ENCODE measurements at regions not wholly inside any gene's neighbourhood (a gene's known extent, or its start where the extent isn't known, plus 50 kb on each side); places are given as distances from the start of the nearest gene placed in this dataset.

DNA sequence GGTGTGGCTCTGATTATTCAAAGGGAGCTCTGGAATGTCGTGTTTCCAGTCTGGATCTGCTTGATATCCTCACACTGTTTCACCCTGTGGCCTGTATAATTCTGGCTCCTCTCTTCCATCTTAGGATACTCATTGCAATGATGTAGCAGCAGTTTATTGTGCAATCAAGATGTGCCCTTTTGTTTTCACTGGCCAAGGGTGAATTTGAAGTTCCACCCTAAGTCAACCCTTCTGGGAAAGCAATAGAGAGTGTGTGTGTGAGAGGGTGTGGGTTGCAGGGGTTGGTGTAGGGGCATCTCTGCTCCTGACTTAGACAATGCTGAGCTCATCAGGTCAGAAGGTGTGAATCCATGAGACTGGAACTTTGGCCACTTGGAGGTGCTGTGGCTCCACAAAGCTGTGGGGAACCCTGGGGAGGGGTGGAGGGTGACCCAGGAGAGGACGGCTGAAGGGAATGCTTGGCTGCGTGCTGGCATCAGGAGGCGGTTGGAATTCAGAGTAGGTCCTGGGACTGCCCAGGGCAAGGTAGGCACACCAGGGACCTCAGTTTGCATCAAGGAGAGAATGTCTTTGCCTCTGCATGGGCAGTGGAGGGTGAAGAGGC, 118.0 kb upstream of the PRSS58 start:
- DNase-seq (ENCODE audit: low read depth, low spot score): no peak

DNA sequence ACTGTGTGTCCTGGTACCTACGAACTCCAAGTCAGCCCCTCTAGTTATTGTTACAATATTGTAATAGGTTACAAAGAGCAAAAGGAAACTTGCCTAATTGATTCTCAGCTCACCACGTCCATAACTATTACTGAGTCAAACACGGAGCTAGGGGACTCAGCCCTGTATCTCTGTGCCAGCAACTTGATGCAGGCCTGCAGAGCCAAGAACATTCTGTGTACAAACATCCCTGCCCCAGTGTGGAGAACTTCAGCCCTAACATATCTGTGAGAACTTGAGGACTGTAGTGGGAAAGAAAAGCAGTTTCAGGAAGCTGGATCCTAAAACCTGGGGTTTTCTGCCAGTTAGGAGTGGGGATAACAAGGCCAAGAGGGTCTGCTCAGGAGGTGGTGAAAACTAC, 114.9 kb upstream of the PRSS58 start:
- no peak for DNase-seq (ENCODE audit: low read depth, low spot score)

DNA sequence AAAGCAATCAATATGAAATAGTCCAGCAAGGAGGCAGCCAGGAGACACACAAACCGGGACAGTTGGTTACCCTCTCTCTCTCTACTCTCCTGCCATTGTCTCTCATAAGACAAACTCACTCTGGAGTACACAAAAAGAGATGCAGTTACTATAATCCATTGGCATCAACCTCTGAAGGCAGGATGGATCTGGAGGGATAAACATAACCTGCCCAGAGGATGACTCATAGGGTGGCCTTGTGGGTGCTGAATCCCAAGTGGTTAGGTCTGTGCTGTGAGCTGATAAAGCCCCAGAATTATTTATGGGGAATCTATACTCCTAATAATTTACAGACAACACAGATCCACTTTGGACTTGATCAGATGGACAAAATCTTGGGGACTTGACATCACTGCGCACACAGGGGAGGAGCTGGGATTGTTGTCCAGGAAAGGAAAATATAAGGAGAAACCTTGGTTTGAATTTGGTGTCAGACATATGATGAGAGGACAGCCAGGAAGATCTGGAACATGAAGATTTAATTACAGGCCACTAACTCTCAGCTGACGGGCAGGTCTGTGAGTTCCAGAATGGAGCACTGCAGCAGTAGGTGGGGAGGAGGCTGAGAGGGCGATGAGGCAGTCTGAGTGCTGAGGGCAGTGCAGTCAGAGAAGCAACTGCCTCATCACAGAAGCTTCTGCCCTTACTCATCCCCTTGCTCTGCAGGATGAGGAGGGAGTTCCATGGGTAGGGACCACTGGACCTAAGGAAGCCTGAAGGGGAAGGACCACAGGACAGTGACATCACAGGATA, 113.9 kb upstream of the PRSS58 start:
- DNase-seq (ENCODE audit: low read depth, low spot score): no peak

DNA sequence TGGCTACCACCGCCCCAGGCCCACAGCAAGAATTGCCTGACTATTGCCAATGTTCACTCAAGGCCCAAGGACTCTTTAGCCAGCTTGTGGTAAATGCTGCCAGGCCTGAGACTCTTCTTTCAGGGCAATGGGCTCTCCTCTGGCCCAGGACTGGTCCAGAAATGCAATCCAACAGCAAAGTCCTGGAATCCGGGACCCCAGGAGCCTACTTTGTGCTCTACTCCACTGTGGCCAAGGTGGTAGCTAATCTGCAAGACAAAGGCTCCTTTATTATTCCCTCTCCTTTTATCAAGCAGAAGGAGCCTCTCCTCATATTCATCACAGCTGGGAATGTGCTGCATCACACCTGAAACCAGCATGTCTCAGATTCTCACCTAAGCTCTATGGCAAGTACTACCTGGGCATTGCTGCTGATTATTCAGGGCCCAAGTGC, 107.6 kb upstream of the PRSS58 start:
- DNase-seq (ENCODE audit: low read depth, low spot score): no peak

DNA sequence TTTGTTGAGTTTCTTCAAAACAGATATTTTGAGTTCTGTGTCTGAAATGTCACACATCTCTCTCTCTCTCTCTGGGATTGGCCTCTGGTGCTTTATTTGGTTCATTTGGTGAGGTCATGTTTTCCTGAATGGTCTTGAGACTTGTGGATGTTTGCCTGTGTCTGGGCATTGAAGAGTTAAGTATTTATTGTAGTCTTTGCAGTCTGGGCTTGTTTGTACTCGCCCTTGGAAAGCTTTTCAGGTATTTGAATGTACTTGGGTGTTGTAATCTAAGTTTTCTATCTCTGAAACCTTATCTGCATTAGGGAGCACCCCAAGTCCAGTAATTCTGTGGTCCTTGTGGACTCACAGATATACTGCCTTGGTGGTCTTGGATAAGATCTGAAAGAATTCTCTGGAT, 106.7 kb upstream of the PRSS58 start:
- DNase-seq (ENCODE audit: low read depth, low spot score): no peak

DNA sequence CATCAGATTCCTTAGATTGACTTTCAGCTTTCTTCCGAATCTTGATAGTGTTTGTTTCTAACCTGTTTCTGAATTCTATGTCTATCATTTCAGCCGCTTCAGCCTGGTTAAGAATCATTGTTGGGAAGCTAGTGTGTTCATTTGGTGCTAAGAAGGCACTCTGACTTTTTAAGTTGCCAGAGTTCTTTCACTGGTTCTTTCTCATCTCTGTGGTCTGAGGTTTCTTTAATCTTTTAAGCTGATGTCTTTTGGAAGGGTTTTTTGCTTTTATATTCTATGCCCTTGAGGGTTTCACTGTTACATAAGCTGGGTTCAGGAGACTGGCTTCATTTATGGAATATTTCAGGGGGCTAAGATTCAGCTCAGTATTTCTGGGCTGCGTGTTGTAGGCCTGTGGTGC, 104.5 kb upstream of the PRSS58 start:
- DNase-seq (ENCODE audit: low read depth, low spot score): no peak

DNA sequence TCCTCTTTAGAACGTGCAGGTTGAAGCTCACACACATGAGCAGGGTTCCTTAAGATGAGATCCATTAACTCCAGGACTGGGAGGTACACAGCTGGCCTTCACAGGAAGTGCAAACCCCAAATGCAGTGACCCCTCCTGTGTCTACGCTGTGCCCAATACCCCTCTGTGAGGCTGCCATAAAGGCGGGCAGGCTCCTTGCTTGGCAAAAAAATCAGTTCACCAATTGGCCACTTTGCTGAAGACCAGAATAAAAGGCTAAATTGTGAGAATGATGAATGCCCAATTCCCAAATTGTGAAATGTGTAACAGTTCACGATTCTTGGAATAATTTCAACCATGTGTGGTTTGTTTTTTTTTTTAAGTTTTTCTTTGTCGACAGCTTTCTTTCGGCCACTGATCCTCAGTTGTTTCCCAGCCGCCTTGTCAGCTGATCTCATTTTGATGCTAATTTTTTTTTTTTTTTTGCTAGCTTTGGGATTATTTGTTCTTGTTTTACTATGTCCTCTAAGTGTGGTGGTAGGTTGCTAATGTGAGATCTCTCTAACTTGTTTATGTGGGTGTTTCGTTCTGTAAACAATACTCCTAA, 101.9 kb upstream of the PRSS58 start:
- DNase-seq (ENCODE audit: low read depth, low spot score): no peak

DNA sequence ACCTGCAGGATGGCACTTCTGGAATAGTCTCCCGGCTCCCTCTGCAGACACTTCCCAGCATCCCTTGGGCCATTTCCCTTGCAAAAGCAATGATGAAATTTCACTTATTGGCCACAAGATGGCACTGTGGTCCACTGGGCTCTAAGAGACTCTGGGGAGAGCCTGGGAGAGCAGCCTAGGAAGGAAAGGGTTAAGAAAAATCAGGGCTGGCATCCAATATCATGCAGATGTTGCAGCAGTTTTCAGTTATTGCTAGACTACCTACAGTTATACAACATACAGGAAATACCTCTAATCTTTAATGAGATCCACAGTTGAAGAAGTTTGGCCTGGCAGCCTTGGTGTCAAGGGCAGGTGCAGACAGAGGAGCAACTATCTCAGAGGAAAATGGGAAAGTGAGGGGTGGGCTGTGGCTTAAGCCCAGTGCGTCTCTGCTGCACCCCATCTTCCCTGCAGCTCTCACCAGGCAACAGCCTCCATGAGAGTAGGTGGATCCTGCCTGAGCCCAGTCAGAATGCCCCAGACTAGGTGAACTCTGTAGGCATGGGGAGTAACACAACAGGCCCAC, 100.2 kb upstream of the PRSS58 start:
- peak; percentile 21 for DNase-seq (ENCODE audit: low read depth, low spot score)

DNA sequence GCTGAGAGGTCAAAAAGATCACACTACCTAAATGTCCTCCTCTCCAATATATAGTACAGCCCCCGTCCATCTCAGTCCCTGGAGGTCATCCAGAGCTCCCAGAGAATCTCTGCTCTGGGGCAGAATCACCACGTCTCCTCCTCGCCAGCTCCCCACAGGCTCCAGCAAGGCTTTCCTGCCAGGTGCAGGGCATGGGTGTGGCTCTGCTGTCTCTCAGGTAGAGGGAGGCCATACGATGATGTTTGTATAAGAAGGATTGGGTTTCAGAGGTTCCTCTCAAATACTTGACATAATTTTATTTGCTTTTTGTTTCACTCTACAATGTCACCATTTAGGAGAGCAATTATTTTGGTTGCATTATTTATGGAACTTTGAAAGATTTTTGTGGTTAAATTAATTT, 98.3 kb upstream of the PRSS58 start:
- no peak for DNase-seq (ENCODE audit: low read depth, low spot score)

DNA sequence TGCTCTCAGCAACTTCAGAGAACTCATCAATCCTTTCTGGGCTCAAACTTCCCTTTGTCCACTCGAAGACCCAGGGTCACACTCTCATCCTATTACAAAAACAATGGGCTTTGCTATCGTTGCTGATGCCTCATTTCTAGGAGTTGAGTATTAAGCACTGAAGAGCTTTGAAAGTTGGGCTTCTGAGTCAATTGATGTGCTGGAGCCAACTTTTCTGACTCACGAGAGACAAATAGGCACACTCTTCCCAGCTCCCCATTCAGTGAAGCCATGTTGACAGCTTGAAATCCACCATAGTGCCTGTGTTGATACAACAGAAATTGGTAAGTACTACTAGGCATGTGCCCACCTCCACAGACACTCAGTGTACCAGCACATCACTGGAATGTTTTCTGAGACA, 97.5 kb upstream of the PRSS58 start:
- no peak for DNase-seq (ENCODE audit: low read depth, low spot score)

DNA sequence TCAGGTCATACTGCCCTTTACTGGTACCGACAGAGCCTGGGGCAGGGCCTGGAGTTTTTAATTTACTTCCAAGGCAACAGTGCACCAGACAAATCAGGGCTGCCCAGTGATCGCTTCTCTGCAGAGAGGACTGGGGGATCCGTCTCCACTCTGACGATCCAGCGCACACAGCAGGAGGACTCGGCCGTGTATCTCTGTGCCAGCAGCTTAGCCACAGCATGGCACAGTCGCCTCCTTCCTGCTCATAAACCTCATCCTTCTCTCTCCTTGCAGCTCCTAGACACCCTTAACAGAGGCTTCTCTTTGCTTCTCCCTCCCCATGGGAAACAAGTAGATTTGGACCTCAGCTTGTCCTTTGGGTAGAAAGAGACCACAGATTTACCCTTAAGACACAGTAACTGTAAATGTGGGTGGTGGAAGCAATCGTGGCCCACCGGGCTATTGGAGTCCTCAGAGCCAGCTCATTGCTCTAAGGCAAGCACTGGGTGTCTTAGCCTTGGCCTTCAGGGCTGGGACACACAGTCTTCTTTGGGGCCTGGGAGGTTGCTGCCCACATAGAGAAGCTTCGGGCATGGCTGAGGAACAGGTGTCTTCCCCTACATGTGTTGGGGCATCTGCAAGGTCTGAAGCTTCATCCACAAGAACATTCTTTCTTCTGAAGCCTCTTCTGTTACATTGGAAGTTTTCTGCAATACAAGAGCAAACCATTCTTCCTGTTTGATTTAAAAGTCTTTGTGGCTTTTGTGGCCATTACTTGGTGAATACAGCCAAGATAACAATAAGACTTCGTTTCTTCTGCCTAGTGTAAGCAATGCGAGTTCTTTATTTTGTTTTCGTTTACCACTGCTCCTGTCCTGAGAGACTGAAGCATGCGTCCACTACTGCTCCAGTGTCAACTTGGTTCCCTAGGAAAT, 95.5 kb upstream of the PRSS58 start:
- DNase-seq (ENCODE audit: low read depth, low spot score): no peak

DNA sequence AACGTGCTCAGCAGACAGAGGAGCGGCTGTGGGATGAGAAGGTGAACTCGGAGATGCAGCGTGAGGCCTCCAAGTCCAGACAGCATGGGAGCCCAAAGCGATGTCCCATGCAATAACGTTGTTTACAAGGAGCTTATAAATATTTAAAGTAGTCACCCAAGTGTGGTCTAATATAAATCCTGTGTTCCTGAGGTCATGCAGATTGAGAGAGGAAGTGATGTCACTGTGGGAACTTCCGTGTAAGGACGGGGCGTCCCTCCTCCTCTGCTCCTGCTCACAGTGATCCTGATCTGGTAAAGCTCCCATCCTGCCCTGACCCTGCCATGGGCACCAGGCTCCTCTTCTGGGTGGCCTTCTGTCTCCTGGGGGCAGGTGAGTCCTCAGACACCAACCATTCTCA, 94.7 kb upstream of the PRSS58 start:
- DNase-seq (ENCODE audit: low read depth, low spot score): no peak

DNA sequence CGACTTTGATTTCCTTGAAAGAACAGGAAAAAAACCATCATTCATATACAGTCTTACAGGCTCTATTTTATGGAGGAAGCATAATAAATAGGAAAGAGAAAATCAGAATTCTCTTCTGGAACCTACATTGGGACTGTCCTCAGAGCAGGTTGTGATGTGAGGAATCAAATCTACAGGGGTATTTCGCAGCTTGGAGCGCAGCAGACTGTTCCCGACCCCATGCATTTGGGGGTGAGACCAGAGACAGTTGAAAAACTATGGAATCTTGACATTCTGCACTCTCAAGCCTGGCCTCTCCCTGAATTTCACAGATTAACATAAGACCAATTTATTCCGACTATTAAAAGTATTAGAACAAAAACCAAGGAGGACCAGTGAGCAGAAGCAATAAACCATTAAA, 93.3 kb upstream of the PRSS58 start:
- DNase-seq (ENCODE audit: low read depth, low spot score): no peak

DNA sequence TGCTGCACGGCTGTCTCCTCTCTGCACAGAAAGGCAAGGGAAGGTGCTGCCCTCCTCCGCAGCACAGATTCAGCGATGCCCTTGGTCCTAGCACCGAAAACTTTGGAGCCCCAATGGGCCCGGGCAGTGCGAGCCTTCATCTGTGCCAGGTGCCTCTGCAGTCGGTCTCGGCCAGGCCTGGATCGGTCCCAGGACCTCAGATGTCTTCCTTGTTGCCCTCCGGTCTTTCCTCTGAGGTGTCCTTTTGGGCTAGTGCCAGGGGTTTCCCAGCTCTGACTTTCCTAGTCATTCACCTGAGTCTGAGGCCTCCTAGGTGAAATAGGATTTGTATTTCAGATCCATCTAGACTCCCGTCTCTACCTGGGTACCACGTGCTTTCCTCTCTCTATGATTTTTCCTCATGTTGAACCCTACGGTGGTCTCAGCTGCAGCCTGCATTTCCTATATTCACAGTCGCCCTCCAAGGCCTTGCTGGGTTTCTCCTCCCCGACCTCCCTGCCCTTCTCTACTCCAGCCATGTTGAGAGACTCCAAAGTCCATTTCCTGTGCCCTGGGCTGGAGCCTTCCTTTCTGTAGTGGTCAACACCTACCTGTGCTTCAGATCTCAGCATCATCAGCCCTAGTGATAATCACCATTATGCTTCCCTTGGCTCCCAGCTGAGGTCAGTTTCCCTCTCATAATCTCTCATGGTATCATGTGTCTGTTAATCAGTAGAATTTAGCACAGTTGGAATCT, 92.0 kb upstream of the PRSS58 start:
- DNase-seq (ENCODE audit: low read depth, low spot score): no peak

DNA sequence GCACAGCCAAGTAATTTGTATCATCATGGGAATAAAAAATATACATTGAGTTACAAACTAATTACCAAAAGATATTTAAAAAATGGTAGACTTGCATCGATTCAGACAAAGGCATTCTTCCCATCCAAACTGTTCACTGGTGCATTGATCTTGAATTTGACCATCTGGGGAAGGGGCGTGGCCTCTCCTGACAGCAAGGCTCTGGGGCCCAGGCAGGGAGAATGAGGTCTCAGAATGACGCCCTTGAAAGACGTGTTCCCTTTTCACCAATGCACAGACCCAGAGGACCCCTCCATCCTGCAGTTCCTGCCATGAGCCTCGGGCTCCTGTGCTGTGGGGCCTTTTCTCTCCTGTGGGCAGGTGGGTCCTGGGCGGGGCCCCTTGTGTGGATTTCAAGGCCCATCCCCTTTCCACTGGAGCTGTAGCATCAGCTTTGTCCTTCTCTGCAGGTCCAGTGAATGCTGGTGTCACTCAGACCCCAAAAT, 91.1 kb upstream of the PRSS58 start:
- DNase-seq (ENCODE audit: low read depth, low spot score): no peak

DNA sequence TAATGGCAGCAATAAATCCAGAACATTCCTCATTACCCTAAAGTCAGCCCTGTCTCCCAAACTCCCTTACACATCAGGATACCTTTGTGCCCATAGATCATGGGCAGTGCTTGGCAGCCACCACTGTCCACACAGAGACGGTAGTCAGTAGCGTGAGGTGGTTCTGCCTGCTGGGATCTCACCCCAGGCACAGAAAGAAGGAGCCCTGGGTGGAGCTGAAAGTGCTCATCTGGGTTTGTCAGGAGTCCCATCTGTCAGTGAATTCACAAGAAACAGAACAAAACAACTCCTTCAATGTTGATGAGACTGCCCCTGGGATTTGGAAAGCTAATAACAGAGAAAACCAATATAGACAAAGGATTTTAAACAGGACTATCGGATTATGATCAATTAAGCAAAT, 90.2 kb upstream of the PRSS58 start:
- DNase-seq (ENCODE audit: low read depth, low spot score): no peak

DNA sequence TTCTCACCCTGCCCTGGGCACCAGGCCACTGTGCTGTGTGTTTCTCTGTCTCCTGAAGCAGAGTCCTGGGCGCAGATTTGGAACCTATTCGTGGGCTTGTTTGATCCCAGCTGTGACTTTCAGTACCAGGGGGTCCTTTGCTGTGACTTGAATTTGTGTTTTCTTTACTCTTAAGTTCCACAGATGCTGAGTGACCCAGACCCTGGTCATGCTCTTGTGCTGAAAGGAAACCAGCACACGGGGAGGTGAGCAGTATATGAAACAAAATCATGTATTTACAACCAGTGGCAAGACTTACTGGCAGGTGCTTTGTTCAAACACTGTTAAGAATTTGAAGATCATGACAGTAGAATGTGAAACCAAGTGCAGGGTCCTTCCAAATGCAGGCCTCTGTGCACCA, 89.2 kb upstream of the PRSS58 start:
- DNase-seq (ENCODE audit: low read depth, low spot score): no peak

DNA sequence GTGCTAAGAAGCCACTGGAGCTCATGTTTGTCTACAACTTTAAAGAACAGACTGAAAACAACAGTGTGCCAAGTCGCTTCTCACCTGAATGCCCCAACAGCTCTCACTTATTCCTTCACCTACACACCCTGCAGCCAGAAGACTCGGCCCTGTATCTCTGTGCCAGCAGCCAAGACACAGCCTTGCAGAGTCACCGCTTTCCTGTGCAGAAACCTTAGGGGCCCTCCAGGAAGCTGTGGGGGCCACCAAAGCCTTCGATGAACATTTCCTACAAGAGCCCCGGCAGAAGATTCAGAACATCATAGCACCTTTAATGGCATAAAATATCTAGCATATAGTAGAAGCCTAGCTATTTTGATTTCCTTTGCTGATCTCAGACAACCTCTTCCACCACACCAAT, 88.0 kb upstream of the PRSS58 start:
- DNase-seq (ENCODE audit: low read depth, low spot score): no peak

DNA sequence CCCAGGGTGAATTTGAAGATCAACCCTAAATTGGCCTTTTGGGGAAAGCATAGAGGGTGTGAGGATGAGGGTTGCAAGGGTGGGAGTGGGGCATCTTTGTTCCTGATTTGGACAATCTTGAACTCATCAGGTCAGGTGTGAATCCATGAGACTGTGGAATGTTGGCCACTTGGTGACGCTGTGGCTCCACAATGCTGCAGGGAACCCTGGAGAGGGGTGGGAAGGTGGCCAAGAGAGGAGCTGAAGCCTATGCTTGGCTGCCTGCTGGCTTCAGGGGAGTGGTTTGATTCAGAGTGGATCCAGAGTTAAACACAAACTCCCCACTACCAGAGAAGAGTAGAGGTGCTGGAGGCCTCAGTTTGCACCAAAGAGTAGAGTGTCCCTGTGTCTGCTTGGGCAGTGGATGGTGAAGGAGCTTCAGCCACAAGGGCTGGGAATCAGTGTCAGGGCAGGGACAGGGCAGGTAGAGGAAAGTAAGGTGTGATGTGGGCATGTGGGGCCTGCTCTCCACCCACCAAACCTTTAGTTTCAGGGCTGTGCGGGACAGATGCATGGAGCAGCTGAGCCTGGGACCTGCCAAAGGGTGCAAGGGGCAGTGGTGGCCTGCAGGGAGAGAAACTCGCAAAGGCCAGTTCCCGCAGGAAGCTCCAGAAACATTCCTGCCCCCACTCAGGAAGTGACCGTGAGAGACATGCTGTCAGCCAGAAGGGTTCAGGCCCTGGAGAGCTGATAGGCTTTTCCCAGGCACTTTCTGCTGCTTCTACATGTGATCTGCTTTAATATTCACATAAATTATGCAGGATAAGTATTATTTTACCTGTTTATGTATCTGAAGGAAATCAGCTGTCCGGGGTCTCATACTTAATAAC, 81.0 kb upstream of the PRSS58 start:
- DNase-seq (ENCODE audit: low read depth, low spot score): no peak
